Right renal pelvis (tissue), 4 donors: ENCODE measurements at regions not wholly inside any gene's neighbourhood (a gene's known extent, or its start where the extent isn't known, plus 50 kb on each side); places are given as distances from the start of the nearest gene placed in this dataset.
"Not testable (repeated sequence)": the region's sequence is repeated elsewhere in the genome, so short reads cannot be mapped to it uniquely, and the experiment has no call there.

Experiments
- DNase-seq, 4 donors: peaks; one replicate each; pipeline ENCODE4 v3.0.0-alpha.2; 2013; ENCODE audit warnings: low read depth in 4 of 4, low spot score in 3 of 4, missing footprints in 1 of 4

GRCh38 chr1:90219166-90219871 is 224.4 kb downstream of the ZNF326 start:
- DNase-seq, result not testable (repeated sequence)

- DNase-seq, result no peak
Observed at GRCh38 chr1:90210633-90211491, 216.0 kb downstream of the ZNF326 start.

GRCh38 chr1:90208949-90209348 is 214.0 kb downstream of the ZNF326 start:
- no peak for DNase-seq

DNA sequence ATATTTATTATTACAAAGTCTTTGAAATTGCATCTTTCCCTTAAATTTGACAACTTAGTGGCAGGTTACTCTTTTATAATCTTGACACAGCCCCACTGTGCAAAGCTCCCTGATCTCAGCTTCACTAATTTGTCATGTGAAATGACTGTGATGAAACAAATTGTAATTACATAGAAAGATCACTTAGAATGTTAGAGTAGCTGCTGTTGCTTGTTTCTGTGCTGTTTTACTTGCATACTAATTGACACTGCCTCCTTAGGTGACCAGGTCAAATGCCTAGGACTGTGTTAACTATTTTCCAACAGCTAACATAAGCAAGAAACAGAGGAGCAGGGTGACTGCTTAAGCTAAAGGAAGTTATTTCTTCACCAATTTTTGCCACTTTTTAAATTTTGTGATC is 211.3 kb downstream of the ZNF326 start:
- DNase-seq, result no peak

DNA sequence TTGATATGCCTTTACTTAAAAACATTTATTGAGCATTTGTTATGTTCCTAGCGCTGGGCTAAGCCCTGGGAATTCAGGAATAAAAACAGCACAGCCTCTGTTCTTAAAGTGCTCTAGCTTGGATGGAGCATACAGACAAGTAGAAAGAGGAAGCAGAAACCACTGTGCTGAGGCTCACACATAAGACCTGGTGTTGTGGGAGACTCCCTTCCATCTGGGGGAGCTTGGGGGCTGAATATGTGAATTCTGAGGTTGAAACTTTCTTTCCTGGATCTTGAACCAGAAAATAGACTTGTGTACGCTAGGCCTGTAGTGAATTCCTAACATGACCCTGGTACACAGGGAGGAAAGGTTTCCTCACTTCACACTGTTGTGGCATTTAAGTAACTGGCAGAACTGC is 209.9 kb downstream of the ZNF326 start:
- DNase-seq, result no peak

GRCh38 chr1:90204023-90204590 is 209.2 kb downstream of the ZNF326 start:
- DNase-seq, result no peak

DNA sequence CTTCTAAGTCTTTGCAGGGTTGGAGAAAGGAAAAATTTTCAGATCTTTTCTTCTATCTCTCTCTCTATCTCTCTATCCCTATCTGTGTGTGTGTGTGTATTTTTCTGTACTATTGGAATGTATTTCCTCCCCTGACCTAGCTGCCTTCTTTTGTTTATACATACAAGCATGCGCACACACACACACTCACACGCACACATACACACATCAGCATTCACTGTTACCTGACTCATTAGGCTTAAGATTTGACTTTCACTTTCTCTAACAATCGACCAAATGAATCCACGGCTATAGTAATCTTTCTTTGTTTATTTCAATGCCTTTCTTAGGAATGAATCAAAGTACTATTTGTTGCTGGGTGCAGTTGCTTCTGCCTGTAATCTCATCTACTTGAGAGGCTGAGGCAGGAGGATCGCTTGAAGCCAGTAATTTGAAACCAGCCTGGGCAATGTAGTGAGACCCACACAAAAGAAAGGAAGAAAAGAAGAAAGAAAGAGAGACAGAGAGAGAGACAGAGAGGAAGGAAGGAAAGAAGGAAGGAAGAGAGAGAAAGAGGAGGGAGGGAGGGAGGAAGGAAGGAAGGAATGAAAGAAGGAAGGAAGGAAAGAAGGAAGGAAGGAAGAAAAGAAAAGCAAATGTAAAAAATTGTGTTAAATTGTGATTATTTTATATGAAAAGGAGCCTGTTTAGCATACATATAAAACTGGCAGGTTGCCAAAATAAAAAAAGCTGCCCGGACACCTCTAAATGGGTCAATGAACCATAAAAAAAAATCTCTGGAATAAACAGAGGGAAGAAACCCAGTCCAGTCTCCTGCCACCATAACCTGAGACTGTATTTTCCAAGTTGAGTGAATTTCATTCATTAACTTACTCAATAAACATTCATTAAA is 206.8 kb downstream of the ZNF326 start:
- no peak for DNase-seq

GRCh38 chr1:90200646-90201205 is 205.8 kb downstream of the ZNF326 start:
- no peak for DNase-seq

DNA sequence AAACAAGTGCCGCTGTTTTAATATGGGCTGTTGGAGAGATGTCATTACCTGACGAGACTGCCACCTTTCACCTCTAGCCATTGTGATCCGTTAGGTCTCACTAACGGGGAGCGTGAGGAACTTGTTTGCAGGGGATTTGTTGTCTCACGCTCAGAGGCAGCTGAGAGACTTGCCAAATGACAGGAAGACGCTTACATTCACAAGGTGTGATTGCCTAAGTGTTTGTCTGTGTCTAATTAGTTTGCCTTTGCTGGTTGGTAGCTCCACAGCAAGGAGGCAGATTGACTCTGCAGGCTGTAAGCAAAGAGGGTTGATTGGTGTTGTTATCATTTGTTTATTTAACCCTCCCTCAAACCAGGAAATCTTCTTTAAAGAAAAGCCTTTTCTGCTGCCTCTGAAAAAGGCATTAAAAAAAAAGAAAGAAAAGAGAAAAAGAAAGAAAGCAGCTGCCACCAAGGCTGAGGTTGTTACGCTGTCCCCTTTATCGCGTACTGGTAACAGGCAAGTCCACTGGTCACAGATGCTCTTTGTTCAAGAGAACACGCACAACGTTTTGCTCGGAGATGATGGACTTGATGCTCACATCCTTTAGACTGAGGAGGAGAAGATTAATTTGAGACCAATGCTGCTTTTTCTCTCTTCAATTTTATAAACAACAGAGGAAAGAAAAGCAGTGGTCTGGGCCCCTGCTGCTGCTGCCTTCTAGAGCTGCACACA is 203.9 kb downstream of the ZNF326 start:
- DNase-seq, result no peak

DNA sequence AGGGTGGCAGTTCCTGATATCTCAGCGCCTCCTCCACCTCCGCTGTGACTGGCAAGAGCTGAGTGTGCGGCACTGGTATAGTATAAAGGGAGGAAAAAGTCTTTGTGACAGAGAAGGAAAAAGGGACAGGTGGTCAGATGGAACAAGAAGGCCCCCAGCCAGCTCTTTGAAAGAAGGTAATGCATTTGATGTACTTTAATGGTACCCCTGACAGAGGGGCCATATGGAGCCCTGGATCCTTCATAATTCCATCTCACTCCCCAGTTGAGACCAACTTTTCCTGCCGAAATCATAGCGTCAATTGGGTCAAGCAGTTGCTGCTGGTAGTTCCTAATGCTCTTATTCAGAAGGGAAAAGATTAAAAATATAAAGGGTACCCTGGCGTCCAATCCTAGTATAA is 198.2 kb downstream of the ZNF326 start:
- DNase-seq, result no peak

- DNase-seq, result no peak
Observed at GRCh38 chr1:90192408-90192807, 197.5 kb downstream of the ZNF326 start.

- DNase-seq, result no peak
Observed at GRCh38 chr1:90190523-90190922, 195.6 kb downstream of the ZNF326 start.

DNA sequence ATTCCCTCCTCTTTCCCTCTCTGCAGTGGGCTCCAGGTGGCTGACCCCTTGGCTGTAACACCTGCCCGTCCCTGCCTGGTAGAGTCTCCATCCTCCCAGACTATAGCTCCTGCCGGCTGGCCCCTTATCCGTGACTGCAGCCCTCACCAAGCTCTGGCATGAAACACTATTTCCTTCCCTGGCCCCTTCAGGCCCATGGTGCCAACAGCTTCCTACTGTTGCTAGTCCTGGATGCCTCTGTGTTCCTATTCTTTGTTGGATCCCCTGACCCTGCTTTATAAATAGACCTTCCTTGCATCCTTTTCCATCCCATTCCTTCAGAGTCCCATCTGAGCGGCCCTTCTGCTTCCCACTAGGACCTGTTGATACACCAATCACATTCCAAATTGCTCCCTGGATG is 195.0 kb downstream of the ZNF326 start:
- DNase-seq, result no peak

GRCh38 chr1:90187323-90187585 is 192.3 kb downstream of the ZNF326 start:
- DNase-seq, result no peak

DNA sequence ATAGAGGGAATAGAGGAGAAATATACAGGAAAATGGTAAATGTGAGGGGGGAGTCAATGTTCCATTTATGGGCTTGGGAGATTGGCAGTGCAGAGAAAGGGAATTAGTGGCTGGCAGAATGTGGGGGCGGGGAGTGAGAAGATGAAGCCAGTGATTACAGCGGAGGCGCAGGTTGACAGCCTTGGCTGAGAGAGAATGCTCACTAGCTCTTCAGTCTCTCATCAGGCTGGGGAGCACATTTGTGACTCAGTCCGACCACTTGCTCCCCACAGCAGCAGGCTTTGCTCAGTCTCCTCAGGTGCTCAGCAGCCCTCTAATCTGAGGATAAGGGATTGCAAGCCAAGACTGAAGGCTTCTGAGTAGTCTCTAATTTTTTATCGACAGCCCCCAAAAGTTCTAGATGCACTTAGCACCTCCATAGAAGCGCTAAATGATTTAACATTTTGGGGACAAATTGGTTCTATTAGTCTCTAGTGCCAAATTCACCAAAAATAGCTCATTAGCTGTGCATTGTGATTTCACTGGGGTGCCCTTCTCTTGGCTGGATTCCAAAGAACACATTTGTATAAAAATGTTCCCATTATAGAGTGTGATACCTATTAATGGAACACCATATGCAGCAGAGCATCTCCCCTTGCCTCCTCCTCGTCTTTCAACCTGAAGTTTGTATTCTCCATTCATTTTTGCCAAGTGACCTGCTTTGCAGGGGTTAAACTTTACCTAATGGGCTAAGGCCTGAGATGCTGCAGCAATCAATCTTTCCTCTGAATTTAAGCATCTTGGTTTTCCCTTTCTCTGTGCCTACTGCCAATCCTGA is 191.8 kb downstream of the ZNF326 start:
- DNase-seq, result no peak

DNA sequence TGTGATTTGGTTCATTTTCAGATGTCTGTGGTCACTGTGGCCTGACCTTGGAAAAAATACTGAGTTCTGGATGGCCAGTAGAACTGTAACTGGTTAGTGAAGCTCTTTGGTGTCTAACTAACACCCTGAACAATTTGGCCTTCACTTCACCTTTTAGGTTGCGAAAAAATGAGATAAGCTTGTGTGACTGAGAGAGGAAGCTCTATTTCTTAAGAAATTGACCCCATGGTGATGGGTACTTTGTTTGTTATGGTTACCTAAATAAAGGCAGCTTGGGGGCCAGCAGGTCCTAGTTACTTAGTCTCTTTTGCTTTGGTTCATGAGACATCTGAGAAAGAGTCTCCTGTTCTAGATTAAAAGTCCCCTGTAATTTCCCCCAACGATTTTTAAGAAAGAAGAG is 181.6 kb downstream of the ZNF326 start:
- no peak for DNase-seq

DNA sequence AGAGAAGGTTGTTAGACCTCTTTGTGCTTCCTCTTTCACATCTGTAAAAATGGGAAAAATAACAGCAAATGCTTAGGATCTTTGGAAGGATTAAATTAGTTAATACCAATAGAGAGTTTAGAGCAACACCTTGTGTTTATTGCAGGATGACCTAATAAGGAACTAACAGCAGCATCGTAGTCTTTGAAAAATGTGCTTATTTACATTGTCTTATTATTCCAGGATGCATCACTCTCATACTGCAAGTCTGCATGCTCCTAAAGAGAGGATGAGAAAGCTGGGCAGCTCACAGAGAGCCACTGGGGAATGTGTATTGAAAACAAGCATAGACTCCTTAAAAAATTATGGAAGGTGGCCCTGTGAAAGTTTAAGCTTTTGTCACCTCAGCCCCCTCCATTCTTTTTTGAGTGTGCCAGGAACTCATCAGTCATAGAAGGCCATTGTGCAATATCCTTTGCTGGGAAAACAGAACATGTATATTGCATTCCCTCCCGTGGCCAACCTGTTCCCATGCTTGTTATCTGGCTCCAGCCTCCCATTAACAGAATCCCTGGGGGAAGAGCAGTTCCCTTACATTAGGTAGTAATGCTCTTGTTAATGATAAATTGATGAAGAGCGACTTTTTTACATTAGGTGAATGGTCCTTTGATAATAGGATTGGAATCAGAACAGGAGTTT is 180.7 kb downstream of the ZNF326 start:
- no peak for DNase-seq

- no peak for DNase-seq
Observed at GRCh38 chr1:90174246-90174645, 179.3 kb downstream of the ZNF326 start.

DNA sequence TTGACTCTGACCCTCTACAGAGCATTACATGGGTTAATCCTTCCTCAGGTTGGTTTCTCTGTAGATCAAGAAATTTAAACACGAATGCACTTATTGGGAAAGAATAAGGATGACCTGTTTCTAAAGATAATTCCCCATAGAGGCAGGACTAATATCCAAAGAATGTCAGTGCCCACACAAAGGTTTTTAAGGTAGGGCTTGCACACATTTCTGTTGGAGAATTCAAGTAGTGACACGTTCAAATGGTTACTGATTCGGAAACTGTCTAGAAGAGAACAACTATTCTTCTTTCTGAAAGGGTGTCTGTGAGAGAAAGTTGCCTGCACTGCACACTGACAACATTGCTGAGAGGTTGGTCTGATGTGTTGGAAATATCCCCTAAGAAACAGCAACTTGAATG is 167.3 kb downstream of the ZNF326 start:
- DNase-seq, result no peak
